ENCODE measurements at regions not wholly inside any gene's neighbourhood (a gene's known extent, or its start where the extent isn't known, plus 50 kb on each side); places are given as distances from the start of the nearest gene placed in this dataset.

GRCh38 chr7:4621396-4621795 is 60.7 kb upstream of the FOXK1 start:
- H3K27ac Mint-ChIP-seq = no peak overlapping the region
- TF ChIP-seq, protein P1, sequence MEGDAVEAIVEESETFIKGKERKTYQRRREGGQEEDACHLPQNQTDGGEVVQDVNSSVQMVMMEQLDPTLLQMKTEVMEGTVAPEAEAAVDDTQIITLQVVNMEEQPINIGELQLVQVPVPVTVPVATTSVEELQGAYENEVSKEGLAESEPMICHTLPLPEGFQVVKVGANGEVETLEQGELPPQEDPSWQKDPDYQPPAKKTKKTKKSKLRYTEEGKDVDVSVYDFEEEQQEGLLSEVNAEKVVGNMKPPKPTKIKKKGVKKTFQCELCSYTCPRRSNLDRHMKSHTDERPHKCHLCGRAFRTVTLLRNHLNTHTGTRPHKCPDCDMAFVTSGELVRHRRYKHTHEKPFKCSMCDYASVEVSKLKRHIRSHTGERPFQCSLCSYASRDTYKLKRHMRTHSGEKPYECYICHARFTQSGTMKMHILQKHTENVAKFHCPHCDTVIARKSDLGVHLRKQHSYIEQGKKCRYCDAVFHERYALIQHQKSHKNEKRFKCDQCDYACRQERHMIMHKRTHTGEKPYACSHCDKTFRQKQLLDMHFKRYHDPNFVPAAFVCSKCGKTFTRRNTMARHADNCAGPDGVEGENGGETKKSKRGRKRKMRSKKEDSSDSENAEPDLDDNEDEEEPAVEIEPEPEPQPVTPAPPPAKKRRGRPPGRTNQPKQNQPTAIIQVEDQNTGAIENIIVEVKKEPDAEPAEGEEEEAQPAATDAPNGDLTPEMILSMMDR (conservative IDR thresholded peaks at IDR 0.05) = no peak
- no peak overlapping the region for H2AFZ ChIP-seq (ENCODE audit: low read length)
- peaks cover 43% of the 10 kb centered on the region for H3K27me3 Mint-ChIP-seq (ENCODE audit: low read depth)
- H4K8ac ChIP-seq (replicated peaks; ENCODE audit: insufficient read length, low read depth, low read length) = no peak overlapping the region
- no peaks in the 10 kb centered on the region for H3K79me2 ChIP-seq (ENCODE audit: insufficient read depth, low read length)
- H3T11ph ChIP-seq (ENCODE audit: low read length) = no peak overlapping the region
- H4K91ac ChIP-seq (ENCODE audit: insufficient read length, low read depth, low read length) = no peak overlapping the region
- H3K56ac ChIP-seq (ENCODE audit: insufficient read length, low read depth, low read length) = no peak overlapping the region
- H4K20me1 ChIP-seq (ENCODE audit: control insufficient read depth, insufficient read depth, insufficient read length) = no peaks in the 10 kb centered on the region
- no peaks in the 10 kb centered on the region for H3K23me2 ChIP-seq (ENCODE audit: insufficient read length, low read depth, low read length, poor library complexity, severe bottlenecking)
- no peaks in the 10 kb centered on the region for H3K9me3 ChIP-seq (ENCODE audit: control insufficient read depth, low read depth, low read length)
- H3K4me3 Mint-ChIP-seq = no peak overlapping the region
- peaks cover 0 to 3% (median 3%) of the 10 kb centered on the region in 3 experiments; a peak in 2 of 7 replicates for H3K36me3 Mint-ChIP-seq (ENCODE audit: insufficient read depth in 1 of 3, low read depth in 3 of 3)
- no peaks in the 10 kb centered on the region for H3K79me1 ChIP-seq (ENCODE audit: insufficient read depth, low read depth, low read length, poor library complexity, severe bottlenecking)
- no peak for DNase-seq
- H2AK5ac ChIP-seq (ENCODE audit: insufficient read length, low read length) = no peak overlapping the region
- H3K23ac ChIP-seq (ENCODE audit: insufficient read length, low read depth, low read length) = no peak overlapping the region
- H3K4me1 ChIP-seq (ENCODE audit: insufficient read depth, low read length) = no peaks in the 10 kb centered on the region
- H3K4me2 ChIP-seq (ENCODE audit: insufficient read depth, insufficient read length, low read length) = no peak overlapping the region
- no peak overlapping the region for H3K27ac ChIP-seq (ENCODE audit: insufficient read length, low read depth, low read length)
- no peak overlapping the region for H2BK20ac ChIP-seq (ENCODE audit: low read depth, low read length, poor library complexity, severe bottlenecking)
- H3K14ac ChIP-seq (ENCODE audit: insufficient read depth, low read length) = no peak overlapping the region
- no peak overlapping the region for H2BK12ac ChIP-seq (ENCODE audit: insufficient read length, low read depth, low read length)
- no peak overlapping the region for H2BK5ac ChIP-seq (ENCODE audit: insufficient read length, low read length)
- H4K5ac ChIP-seq (ENCODE audit: insufficient read length, low read depth, low read length) = no peak overlapping the region
- WGBS (ENCODE audit: extremely low coverage, insufficient read length, low lambda C conversion rate) = no CpG with 5 or more reads among the region's 5 CpGs
- no peaks in the 10 kb centered on the region for H3K27me3 ChIP-seq (ENCODE audit: insufficient read depth, low read length)
- H3K4me1 Mint-ChIP-seq = no peaks in the 10 kb centered on the region
- H3K9ac ChIP-seq (ENCODE audit: extremely low read depth, insufficient read length, low read length) = no peak overlapping the region
- peaks cover 19 to 42% of the 10 kb centered on the region in 2 experiments for H3K9me3 Mint-ChIP-seq
- no peak overlapping the region for H3K4ac ChIP-seq (ENCODE audit: low read depth, low read length)
- no peak overlapping the region for H2BK15ac ChIP-seq (ENCODE audit: low read depth, low read length)
- H2BK120ac ChIP-seq (ENCODE audit: low read depth, low read length, poor library complexity, severe bottlenecking) = no peak overlapping the region
- no peak overlapping the region for H3K18ac ChIP-seq (ENCODE audit: insufficient read length, low read depth, low read length)

Data from H9 (cell line).